ENCODE measurements at regions not wholly inside any gene's neighbourhood (a gene's known extent, or its start where the extent isn't known, plus 50 kb on each side); places are given as distances from the start of the nearest gene placed in this dataset.

DNA sequence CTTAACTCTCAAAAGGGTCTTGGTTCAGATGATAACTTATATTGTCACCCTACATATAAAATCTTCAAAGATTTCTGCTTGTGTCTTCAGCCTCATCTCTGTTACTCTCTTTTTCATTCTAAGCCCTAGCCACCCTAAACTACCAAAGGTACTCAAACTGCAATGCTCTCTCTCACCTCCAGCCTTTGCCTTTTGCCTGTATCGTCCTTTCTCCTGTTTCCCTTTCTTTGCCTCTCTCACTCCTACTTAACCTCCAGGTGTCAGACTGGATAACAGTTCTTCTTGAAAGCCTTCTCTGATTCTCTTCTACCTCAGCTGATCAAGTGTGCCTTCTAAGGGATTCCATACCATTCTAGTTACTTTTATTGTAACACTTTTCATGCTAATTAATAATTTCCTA, 149.8 kb downstream of the SERPINI1 start:
- no peak for TF ChIP-seq POLR2A (IDR thresholded peaks at IDR 0.05)
- TF ChIP-seq, protein P1, sequence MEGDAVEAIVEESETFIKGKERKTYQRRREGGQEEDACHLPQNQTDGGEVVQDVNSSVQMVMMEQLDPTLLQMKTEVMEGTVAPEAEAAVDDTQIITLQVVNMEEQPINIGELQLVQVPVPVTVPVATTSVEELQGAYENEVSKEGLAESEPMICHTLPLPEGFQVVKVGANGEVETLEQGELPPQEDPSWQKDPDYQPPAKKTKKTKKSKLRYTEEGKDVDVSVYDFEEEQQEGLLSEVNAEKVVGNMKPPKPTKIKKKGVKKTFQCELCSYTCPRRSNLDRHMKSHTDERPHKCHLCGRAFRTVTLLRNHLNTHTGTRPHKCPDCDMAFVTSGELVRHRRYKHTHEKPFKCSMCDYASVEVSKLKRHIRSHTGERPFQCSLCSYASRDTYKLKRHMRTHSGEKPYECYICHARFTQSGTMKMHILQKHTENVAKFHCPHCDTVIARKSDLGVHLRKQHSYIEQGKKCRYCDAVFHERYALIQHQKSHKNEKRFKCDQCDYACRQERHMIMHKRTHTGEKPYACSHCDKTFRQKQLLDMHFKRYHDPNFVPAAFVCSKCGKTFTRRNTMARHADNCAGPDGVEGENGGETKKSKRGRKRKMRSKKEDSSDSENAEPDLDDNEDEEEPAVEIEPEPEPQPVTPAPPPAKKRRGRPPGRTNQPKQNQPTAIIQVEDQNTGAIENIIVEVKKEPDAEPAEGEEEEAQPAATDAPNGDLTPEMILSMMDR (IDR thresholded peaks at IDR 0.05 in 8 of 11, conservative IDR thresholded peaks at IDR 0.05 in 3 of 11) = no peak

Data from spleen (tissue), 7 donors.